K562 (cell line): ENCODE measurements at regions not wholly inside any gene's neighbourhood (a gene's known extent, or its start where the extent isn't known, plus 50 kb on each side); places are given as distances from the start of the nearest gene placed in this dataset.

Experiments used
- ATAC-seq: fragments of 200-7000 bp; cut with Tn5 transposase; 3 replicates; pipeline ENCODE4 v1.9.1; 2020; ENCODE audit warnings: moderate library complexity
- BruUV-seq: library from RNA; stranded (reverse); fragments of 400-500 nt; replicated peaks from 2 replicates; lab custom pipeline; 2021; lab: Mats Ljungman, UMichigan
- CTCF ChIA-PET: fragments of 300-600 bp; formaldehyde crosslinking; extraction: SDS; loops from one replicate; lab custom pipeline; 2021; ENCODE audit warnings: low intra/inter-chr PET ratio; lab: Yijun Ruan, JAX
- POLR2A ChIA-PET: fragments of 300-600, 350-650 bp; sonication (Branson Sonifier 250); formaldehyde crosslinking; extraction: SDS; loops from one replicate; lab custom pipeline; 2021; ENCODE audit warnings: antibody characterized with exemption, inconsistent platforms; lab: Yijun Ruan, JAX
- DNase-seq, 4 experiments: peaks; one replicate each; pipeline versions ENCODE4 v3.0.0 to v3.0.0-alpha.2; 2011 to 2018; ENCODE audit warnings: low spot score in 3 of 4, mixed read lengths in 3 of 4; ENCODE audit errors: extremely low read depth in 1 of 4
- FAIRE-seq: peaks from 2 replicates; lab custom pipeline; 2011; peaks lifted over from hg19 to GRCh38; lab: Jason Lieb, UNC
- H2AFZ ChIP-seq: 2 replicates; pipeline ENCODE4 v1.6.0; 2011; ENCODE audit warnings: low read depth, low read length, control low read depth, inconsistent platforms
- H3K27ac ChIP-seq: fragments of 200-600 bp; 3 replicates; pipeline ENCODE4 v1.8.0; 2011; ENCODE audit warnings: low read depth, mild to moderate bottlenecking, control low read depth, inconsistent platforms, low read length, moderate library complexity, mixed read lengths; ENCODE audit errors: extremely low read depth
- H3K27me3 ChIP-seq, 2 experiments: fragments of 300-600 bp in 1 of 2; 2 replicates in 1 of 2; 3 replicates in 1 of 2; pipeline versions ENCODE4 v1.6.0 to v1.8.0; 2011; ENCODE audit warnings: inconsistent platforms in 2 of 2, low read length in 2 of 2, mild to moderate bottlenecking in 1 of 2, mixed read lengths in 1 of 2, moderate library complexity in 1 of 2; ENCODE audit not compliant: control insufficient read depth in 2 of 2, insufficient read depth in 2 of 2
- H3K36me3 ChIP-seq: fragments of 300-600 bp; 3 replicates; pipeline ENCODE4 v1.8.0; 2011; ENCODE audit warnings: mild to moderate bottlenecking, low read length, inconsistent platforms; ENCODE audit not compliant: control insufficient read depth, insufficient read depth
- H3K4me1 ChIP-seq, 2 experiments: fragments of 200-600 bp in 1 of 2; replicated peaks in 1 of 2; 2 replicates in 1 of 2; 3 replicates in 1 of 2; pipeline versions ENCODE4 v1.5.1 to v1.8.0; 2011; ENCODE audit warnings: inconsistent platforms in 2 of 2, low read length in 2 of 2, mild to moderate bottlenecking in 1 of 2, mixed read lengths in 1 of 2, moderate library complexity in 1 of 2; ENCODE audit not compliant: control insufficient read depth in 2 of 2, insufficient read depth in 2 of 2
- H3K4me2 ChIP-seq: 2 replicates; pipeline ENCODE4 v1.6.1; 2011; ENCODE audit warnings: low read length, control low read depth, inconsistent platforms, mixed read lengths; ENCODE audit not compliant: insufficient read depth
- H3K4me3 ChIP-seq: fragments of 200-600 bp; sonication (generic), shearing (Covaris generic); 2 replicates; pipeline ENCODE4 v1.5.1; 2016; ENCODE audit warnings: control low read depth, inconsistent platforms
- H3K79me2 ChIP-seq: fragments of 200-600 bp; 3 replicates; pipeline ENCODE4 v1.8.0; 2011; ENCODE audit warnings: low read length, inconsistent platforms; ENCODE audit not compliant: control insufficient read depth, insufficient read depth
- H3K9ac ChIP-seq, 2 experiments: 2 replicates each; pipeline versions ENCODE4 v1.6.0 to v1.6.1; 2011; ENCODE audit warnings: low read depth in 2 of 2, low read length in 2 of 2, control low read depth in 1 of 2, inconsistent platforms in 1 of 2, mild to moderate bottlenecking in 1 of 2, mixed read lengths in 1 of 2; ENCODE audit not compliant: insufficient read depth in 1 of 2
- H3K9me1 ChIP-seq: one replicate; pipeline ENCODE4 v1.6.0; 2011; ENCODE audit warnings: inconsistent platforms, mild to moderate bottlenecking, low read length, moderate library complexity; ENCODE audit not compliant: control insufficient read depth, insufficient read depth
- H3K9me3 ChIP-seq: replicated peaks from 2 replicates; pipeline ENCODE4 v1.5.1; 2011; ENCODE audit warnings: low read depth, low read length, inconsistent platforms; ENCODE audit not compliant: control insufficient read depth, insufficient read depth
- H4K20me1 ChIP-seq: replicated peaks from 2 replicates; pipeline ENCODE4 v1.6.1; 2011; ENCODE audit warnings: low read length, inconsistent platforms, mixed read lengths; ENCODE audit not compliant: control insufficient read depth, insufficient read depth
- BHLHE40 ChIP-seq: IDR thresholded peaks from 2 replicates; pipeline ENCODE4 v1.6.1; 2011; ENCODE audit warnings: low read length, improper control_type of control experiment
- CBX2 ChIP-seq: fragments of 200-600 bp; sonication (generic); IDR thresholded peaks from one replicate; pipeline ENCODE4 v1.6.1; 2012; ENCODE audit warnings: mild to moderate bottlenecking, low read length, inconsistent platforms; ENCODE audit not compliant: insufficient read depth, poor library complexity, severe bottlenecking
- ELF2 ChIP-seq: fragments of 250-450 bp; sonication (Bioruptor Pico); IDR thresholded peaks from 2 replicates; pipeline ENCODE4 v1.5.0; 2021; ENCODE audit warnings: mild to moderate bottlenecking
- GTF2E2 ChIP-seq: fragments of 200-800 bp; sonication (Bioruptor generic); IDR thresholded peaks from 2 replicates; pipeline ENCODE4 v1.6.1; 2016; ENCODE audit warnings: missing genetic modification characterization, missing compliant biosample characterization
- NFATC3 ChIP-seq: fragments of 450-650 bp; IDR thresholded peaks from 2 replicates; pipeline ENCODE4 v1.6.1; 2017; ENCODE audit warnings: mild to moderate bottlenecking
- PHF21A ChIP-seq: fragments of 450-650 bp; IDR thresholded peaks from 2 replicates; pipeline ENCODE4 v1.6.1; 2017; ENCODE audit warnings: low read depth, borderline replicate concordance
- TCF7L2 ChIP-seq: fragments of 150-350 bp; IDR thresholded peaks from 2 replicates; pipeline ENCODE4 v1.6.1; 2016; ENCODE audit warnings: low read depth, mild to moderate bottlenecking, low read length, moderate library complexity
- WGBS: fragments of 100-300 bp; shearing (Covaris generic); methylation state at CpG from one replicate; pipeline ENCODE4 v1.1.6; 2016; ENCODE audit warnings: low coverage, mixed read lengths; ENCODE audit not compliant: insufficient coverage; ENCODE audit errors: missing lambda C conversion rate; 5-methylcytosine and 5-hydroxymethylcytosine counted together
- in situ Hi-C: fragments of 300-500 bp; cut with MboI; formaldehyde crosslinking; loops from 4 replicates; pipeline ENCODE4 v1.15.0; 2018; ENCODE audit warnings: inconsistent platforms, mixed read lengths
- intact Hi-C: fragments of 100-400 bp; cut with micrococcal nuclease; formaldehyde crosslinking; loops from 2 replicates; pipeline ENCODE4 v1.14.2; 2022
- TF ChIP-seq, protein P1 (sequence below), 2 experiments: fragments of 450-650 bp; IDR thresholded peaks; 2 replicates each; pipeline ENCODE4 v1.6.1; 2016; ENCODE audit warnings: mild to moderate bottlenecking in 2 of 2, borderline replicate concordance in 1 of 2, low read depth in 1 of 2, moderate library complexity in 1 of 2
- TF ChIP-seq, protein P2 (sequence below), 2 experiments: fragments of 450-650 bp in 1 of 2; sonication (generic) in 1 of 2; formaldehyde crosslinking in 1 of 2; IDR thresholded peaks in 1 of 2; conservative IDR thresholded peaks in 1 of 2; 2 replicates each; pipeline versions ENCODE4 v1.6.1 to v1.8.1; 2016 to 2023; ENCODE audit warnings: mild to moderate bottlenecking in 2 of 2, moderate library complexity in 2 of 2, inconsistent platforms in 1 of 2, missing genetic modification reagents in 1 of 2
- TF ChIP-seq, protein P3 (sequence below): fragments of 250-450 bp; sonication (Bioruptor Pico); IDR thresholded peaks from 2 replicates; pipeline ENCODE4 v1.4.0; 2020; ENCODE audit warnings: mild to moderate bottlenecking, moderate library complexity

DNA sequence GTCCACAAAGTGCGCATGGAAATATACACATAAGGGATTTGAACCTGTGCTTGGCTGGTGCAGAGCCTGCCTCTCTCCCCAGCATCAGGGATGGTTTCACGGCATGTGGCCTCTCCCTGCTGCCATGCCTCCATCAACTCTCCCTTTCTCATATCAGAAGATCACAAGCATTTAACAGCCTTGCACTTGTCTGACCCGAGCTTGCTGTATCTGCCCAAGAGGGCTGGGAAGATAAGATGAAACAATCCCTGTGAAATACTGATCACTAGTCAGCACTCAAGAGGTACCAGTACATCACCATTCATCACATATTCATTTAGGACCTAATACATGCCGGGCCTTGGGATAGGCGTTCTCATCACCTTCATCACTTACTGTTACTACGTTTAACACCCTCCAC, 107.6 kb upstream of the ARHGEF3 start:
- ATAC-seq: no peak
- no peak for TF ChIP-seq CBX2
- no peak for TF ChIP-seq ELF2 (CRISPR knock-in tag)
- TF ChIP-seq, protein P1, sequence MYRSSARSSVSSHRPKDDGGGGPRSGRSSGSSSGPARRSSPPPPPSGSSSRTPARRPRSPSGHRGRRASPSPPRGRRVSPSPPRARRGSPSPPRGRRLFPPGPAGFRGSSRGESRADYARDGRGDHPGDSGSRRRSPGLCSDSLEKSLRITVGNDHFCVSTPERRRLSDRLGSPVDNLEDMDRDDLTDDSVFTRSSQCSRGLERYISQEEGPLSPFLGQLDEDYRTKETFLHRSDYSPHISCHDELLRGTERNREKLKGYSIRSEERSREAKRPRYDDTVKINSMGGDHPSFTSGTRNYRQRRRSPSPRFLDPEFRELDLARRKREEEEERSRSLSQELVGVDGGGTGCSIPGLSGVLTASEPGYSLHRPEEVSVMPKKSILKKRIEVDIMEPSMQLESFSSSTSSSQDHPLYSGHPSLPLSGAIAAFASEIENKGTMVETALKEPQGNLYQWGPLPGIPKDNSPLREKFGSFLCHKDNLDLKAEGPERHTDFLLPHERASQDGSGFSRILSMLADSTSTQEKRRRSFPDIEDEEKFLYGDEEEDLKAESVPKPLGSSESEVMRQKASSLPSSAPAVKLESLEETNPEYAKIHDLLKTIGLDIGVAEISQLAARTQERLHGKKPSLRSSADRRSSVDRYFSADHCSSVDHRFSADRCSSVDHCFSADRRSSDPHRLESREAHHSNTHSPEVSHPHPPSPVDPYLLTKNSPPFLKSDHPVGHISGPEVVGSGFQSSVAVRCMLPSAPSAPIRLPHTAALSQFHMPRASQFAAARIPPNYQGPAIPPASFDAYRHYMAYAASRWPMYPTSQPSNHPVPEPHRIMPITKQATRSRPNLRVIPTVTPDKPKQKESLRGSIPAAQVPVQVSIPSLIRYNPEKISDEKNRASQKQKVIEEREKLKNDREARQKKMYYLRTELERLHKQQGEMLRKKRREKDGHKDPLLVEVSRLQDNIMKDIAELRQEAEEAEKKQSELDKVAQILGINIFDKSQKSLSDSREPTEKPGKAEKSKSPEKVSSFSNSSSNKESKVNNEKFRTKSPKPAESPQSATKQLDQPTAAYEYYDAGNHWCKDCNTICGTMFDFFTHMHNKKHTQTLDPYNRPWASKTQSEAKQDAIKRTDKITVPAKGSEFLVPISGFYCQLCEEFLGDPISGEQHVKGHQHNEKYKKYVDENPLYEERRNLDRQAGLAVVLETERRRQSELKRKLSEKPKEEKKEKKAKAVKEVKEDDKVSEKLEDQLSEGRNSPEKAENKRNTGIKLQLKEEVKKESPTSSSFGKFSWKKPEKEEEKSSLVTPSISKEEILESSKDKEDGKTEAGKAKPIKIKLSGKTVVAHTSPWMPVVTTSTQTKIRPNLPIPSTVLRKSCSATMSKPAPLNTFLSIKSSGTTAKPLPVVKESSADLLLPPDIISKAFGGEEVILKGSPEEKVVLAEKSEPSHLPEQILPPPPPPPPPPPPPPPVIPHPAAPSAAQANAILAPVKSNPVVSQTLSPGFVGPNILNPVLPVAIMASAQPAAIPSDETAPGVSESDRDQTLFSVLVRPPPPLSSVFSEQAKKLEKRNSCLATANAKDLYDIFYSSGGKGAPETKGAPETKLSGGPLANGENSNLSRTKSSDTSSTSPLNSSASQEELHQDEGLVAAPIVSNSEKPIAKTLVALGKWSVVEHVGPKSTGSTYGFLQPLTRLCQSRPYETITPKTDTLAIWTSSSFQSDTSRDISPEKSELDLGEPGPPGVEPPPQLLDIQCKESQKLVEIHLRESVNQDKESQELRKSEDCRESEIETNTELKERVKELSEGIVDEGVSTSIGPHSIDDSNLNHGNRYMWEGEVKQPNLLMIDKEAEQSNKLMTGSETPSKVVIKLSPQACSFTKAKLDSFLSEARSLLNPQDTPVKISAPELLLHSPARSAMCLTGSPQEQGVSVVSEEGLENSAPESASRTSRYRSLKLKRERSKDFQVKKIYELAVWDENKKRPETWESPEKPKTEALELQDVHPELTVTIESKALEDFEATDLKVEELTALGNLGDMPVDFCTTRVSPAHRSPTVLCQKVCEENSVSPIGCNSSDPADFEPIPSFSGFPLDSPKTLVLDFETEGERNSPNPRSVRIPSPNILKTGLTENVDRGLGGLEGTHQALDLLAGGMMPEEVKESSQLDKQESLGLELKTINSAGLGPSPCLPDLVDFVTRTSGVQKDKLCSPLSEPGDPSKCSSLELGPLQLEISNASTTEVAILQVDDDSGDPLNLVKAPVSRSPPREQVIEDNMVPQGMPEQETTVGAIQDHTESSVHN (IDR thresholded peaks at IDR 0.05; ENCODE audit: borderline replicate concordance in 1 of 2, low read depth in 1 of 2): no peak
- TF ChIP-seq, protein P2, sequence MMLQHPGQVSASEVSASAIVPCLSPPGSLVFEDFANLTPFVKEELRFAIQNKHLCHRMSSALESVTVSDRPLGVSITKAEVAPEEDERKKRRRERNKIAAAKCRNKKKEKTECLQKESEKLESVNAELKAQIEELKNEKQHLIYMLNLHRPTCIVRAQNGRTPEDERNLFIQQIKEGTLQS (IDR thresholded peaks at IDR 0.05): no peak
- TF ChIP-seq, protein P2 (CRISPR knock-in tag; conservative IDR thresholded peaks at IDR 0.05): no peak
- no peak for TF ChIP-seq BHLHE40
- no peak for TF ChIP-seq GTF2E2 (tag)
- TF ChIP-seq NFATC3: no peak
- TF ChIP-seq PHF21A: no peak
- no peak for TF ChIP-seq TCF7L2
- TF ChIP-seq, protein P3, sequence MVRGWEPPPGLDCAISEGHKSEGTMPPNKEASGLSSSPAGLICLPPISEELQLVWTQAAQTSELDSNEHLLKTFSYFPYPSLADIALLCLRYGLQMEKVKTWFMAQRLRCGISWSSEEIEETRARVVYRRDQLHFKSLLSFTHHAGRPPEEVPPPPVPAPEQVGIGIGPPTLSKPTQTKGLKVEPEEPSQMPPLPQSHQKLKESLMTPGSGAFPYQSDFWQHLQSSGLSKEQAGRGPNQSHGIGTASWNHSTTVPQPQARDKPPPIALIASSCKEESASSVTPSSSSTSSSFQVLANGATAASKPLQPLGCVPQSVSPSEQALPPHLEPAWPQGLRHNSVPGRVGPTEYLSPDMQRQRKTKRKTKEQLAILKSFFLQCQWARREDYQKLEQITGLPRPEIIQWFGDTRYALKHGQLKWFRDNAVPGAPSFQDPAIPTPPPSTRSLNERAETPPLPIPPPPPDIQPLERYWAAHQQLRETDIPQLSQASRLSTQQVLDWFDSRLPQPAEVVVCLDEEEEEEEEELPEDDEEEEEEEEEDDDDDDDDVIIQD (CRISPR knock-in tag): no peak

More for the DNA sequence above, 107.6 kb upstream of the ARHGEF3 start:
- in situ Hi-C loops: no loop called here
- Histone ChIP-seq H3K27me3 (no peaks in the 10 kb centered on the region), H3K4me2 (no peak overlapping the region), H4K20me1 (no peaks in the 10 kb centered on the region), H3K9me1 (no peaks in the 10 kb centered on the region), H3K36me3 (no peaks in the 10 kb centered on the region), H3K27ac (no peak overlapping the region), H3K79me2 (no peaks in the 10 kb centered on the region), H3K9ac (no peak overlapping the region), H3K9me3 (no peaks in the 10 kb centered on the region), H2AFZ (no peak overlapping the region), H3K4me3 (no peak overlapping the region), H3K4me1 (no peaks in the 10 kb centered on the region)
- 9% methylated on average over 6 of the region's 6 CpGs for WGBS
- intact Hi-C loops: no loop called here
- CTCF ChIA-PET: no interaction called here
- POLR2A ChIA-PET: no interaction called here
- FAIRE-seq: no peak
- no TSS peak for BruUV-seq
- no peak for DNase-seq
